DMS114 treated with DMSO at 0.1 percent for 48 hours (cell line): ENCODE measurements at regions not wholly inside any gene's neighbourhood (a gene's known extent, or its start where the extent isn't known, plus 50 kb on each side); places are given as distances from the start of the nearest gene placed in this dataset.
"Not testable (repeated sequence)": the region's sequence is repeated elsewhere in the genome, so short reads cannot be mapped to it uniquely, and the experiment has no call there.

ENCODE experiments used
- DNase-seq: peaks from one replicate; lab custom pipeline; 2025; ENCODE audit not compliant: unreplicated experiment; lab: John Stamatoyannopoulos, UW

- not testable (repeated sequence) for DNase-seq
Measured at GRCh38 chr14:106163812-106164211, 637.4 kb downstream of the TMEM121 start.

GRCh38 chr14:106166232-106166631 lies 639.8 kb downstream of the TMEM121 start:
- DNase-seq = no peak

GRCh38 chr14:106166650-106167204 lies 640.3 kb downstream of the TMEM121 start:
- DNase-seq = no peak

- DNase-seq = not testable (repeated sequence)
Measured at GRCh38 chr14:106170163-106170658, 643.8 kb downstream of the TMEM121 start.

- DNase-seq = no peak
Measured at GRCh38 chr14:106174206-106174605, 647.8 kb downstream of the TMEM121 start.

- not testable (repeated sequence) for DNase-seq
Measured at GRCh38 chr14:106177266-106178246, 651.2 kb downstream of the TMEM121 start.

- no peak for DNase-seq
Measured at GRCh38 chr14:106179761-106180160, 653.4 kb downstream of the TMEM121 start.

GRCh38 chr14:106184771-106185170 lies 658.4 kb downstream of the TMEM121 start:
- not testable (repeated sequence) for DNase-seq

- not testable (repeated sequence) for DNase-seq
Measured at GRCh38 chr14:106185174-106185836, 658.9 kb downstream of the TMEM121 start.

GRCh38 chr14:106185837-106186233 lies 659.5 kb downstream of the TMEM121 start:
- DNase-seq = no peak

GRCh38 chr14:106187216-106187615 lies 660.8 kb downstream of the TMEM121 start:
- DNase-seq = no peak

- DNase-seq = not testable (repeated sequence)
Measured at GRCh38 chr14:106192701-106193100, 666.3 kb downstream of the TMEM121 start.

GRCh38 chr14:106196459-106196858 lies 670.1 kb downstream of the TMEM121 start:
- DNase-seq = not testable (repeated sequence)

- DNase-seq = not testable (repeated sequence)
Measured at GRCh38 chr14:106197264-106197663, 670.9 kb downstream of the TMEM121 start.

GRCh38 chr14:106199097-106199496 lies 672.7 kb downstream of the TMEM121 start:
- DNase-seq = no peak

- DNase-seq = no peak
Measured at GRCh38 chr14:106200541-106201315, 674.3 kb downstream of the TMEM121 start.

- DNase-seq = no peak
Measured at GRCh38 chr14:106201376-106201775, 675.0 kb downstream of the TMEM121 start.

- no peak for DNase-seq
Measured at GRCh38 chr14:106203438-106203837, 677.1 kb downstream of the TMEM121 start.

- no peak for DNase-seq
Measured at GRCh38 chr14:106204063-106204462, 677.7 kb downstream of the TMEM121 start.

GRCh38 chr14:106207316-106207715 lies 680.9 kb downstream of the TMEM121 start:
- no peak for DNase-seq

GRCh38 chr14:106208794-106209193 lies 682.4 kb downstream of the TMEM121 start:
- DNase-seq = no peak
